Stimulated activated naive B cell treated with anti-CD40 and anti-IgM and Interleukin-4, amounts not matched to agents 10 μg/mL and 1 μg/mL and 100 μg/mL, for 72 hours (primary cell): ENCODE measurements at regions not wholly inside any gene's neighbourhood (a gene's known extent, or its start where the extent isn't known, plus 50 kb on each side); places are given as distances from the start of the nearest gene placed in this dataset.

Experiments
- ATAC-seq, 2 donors: fragments of 150-1000 bp; cut with Tn5 transposase; replicated peaks; 2 replicates each; pipeline ENCODE4 v1.10.0; 2021; ENCODE audit warnings: moderate library complexity in 1 of 2
- DNase-seq: peaks from one replicate; pipeline ENCODE4 v3.0.0; 2021
- H3K27ac Mint-ChIP-seq: one replicate; pipeline ENCODE4 v1.8.0; 2022; ENCODE audit warnings: mild to moderate bottlenecking, mixed read lengths
- H3K27me3 Mint-ChIP-seq, 2 donors: one replicate each; pipeline ENCODE4 v1.8.0; 2022; ENCODE audit warnings: mixed read lengths in 2 of 2
- H3K36me3 Mint-ChIP-seq, 2 donors: one replicate each; pipeline ENCODE4 v1.8.0; 2022; ENCODE audit warnings: mixed read lengths in 2 of 2, mild to moderate bottlenecking in 1 of 2
- H3K4me1 Mint-ChIP-seq, 2 donors: one replicate each; pipeline ENCODE4 v1.8.0; 2022; ENCODE audit warnings: mixed read lengths in 2 of 2, mild to moderate bottlenecking in 1 of 2
- H3K4me3 Mint-ChIP-seq, 2 donors: one replicate each; pipeline ENCODE4 v1.8.0; 2022; ENCODE audit warnings: mild to moderate bottlenecking in 2 of 2, mixed read lengths in 2 of 2, moderate library complexity in 1 of 2
- H3K9me3 Mint-ChIP-seq, 2 donors: one replicate each; pipeline ENCODE4 v1.8.0; 2022; ENCODE audit warnings: mixed read lengths in 2 of 2, mild to moderate bottlenecking in 1 of 2

- Mint-ChIP-seq H3K4me1 (peaks cover 4% of the 10 kb centered on the region in 2 donors), H3K36me3 (no peaks in the 10 kb centered on the region), H3K4me3 (no peak overlapping the region), H3K9me3 (peaks cover 6 to 8% of the 10 kb centered on the region in 2 donors), H3K27me3 (no peaks in the 10 kb centered on the region), H3K27ac (no peak overlapping the region)
- peak in 1 of 2 donors; percentile 10 for ATAC-seq
- no peak for DNase-seq
These were observed 971.9 kb downstream of the DCDC2C start for GRCh38 chr2:4675295-4675694.

GRCh38 chr2:4678927-4679326, 975.6 kb downstream of the DCDC2C start:
- Mint-ChIP-seq H3K27me3 (no peaks in the 10 kb centered on the region), H3K4me3 (no peak overlapping the region), H3K36me3 (no peaks in the 10 kb centered on the region), H3K27ac (no peak overlapping the region), H3K4me1 (peaks cover under 1 to 1% of the 10 kb centered on the region in 2 donors), H3K9me3 (peaks cover 5 to 6% of the 10 kb centered on the region in 2 donors)
- ATAC-seq (no peak), DNase-seq (no peak)

- H3K36me3 Mint-ChIP-seq = no peaks in the 10 kb centered on the region
- H3K9me3 Mint-ChIP-seq = peaks cover 5 to 6% of the 10 kb centered on the region in 2 donors
- ATAC-seq (no peak), DNase-seq (no peak)
- no peak overlapping the region for H3K27ac Mint-ChIP-seq
- H3K4me1 Mint-ChIP-seq = no peaks in the 10 kb centered on the region
- no peak overlapping the region for H3K4me3 Mint-ChIP-seq
- H3K27me3 Mint-ChIP-seq = no peaks in the 10 kb centered on the region
These were observed 976.0 kb downstream of the DCDC2C start for GRCh38 chr2:4679391-4679790.

- no peak for ATAC-seq
These were observed 981.5 kb downstream of the DCDC2C start for GRCh38 chr2:4684921-4685320.

GRCh38 chr2:4690913-4691312, 987.5 kb downstream of the DCDC2C start:
- no peaks in the 10 kb centered on the region for H3K36me3 Mint-ChIP-seq
- no peak for ATAC-seq
- H3K27me3 Mint-ChIP-seq = no peaks in the 10 kb centered on the region
- H3K27ac Mint-ChIP-seq = no peak overlapping the region
- no peak for DNase-seq
- no peak overlapping the region for H3K4me3 Mint-ChIP-seq
- no peaks in the 10 kb centered on the region for H3K4me1 Mint-ChIP-seq
- H3K9me3 Mint-ChIP-seq = peaks cover 0 to 3% of the 10 kb centered on the region in 2 donors

More at GRCh38 chr2:4684921-4685320, 981.5 kb downstream of the DCDC2C start:
- DNase-seq = no peak
- no peak overlapping the region for H3K4me3 Mint-ChIP-seq
- H3K27ac Mint-ChIP-seq = no peak overlapping the region
- no peaks in the 10 kb centered on the region for H3K4me1 Mint-ChIP-seq
- no peaks in the 10 kb centered on the region for H3K27me3 Mint-ChIP-seq
- H3K36me3 Mint-ChIP-seq = no peaks in the 10 kb centered on the region
- H3K9me3 Mint-ChIP-seq = peaks cover 0 to 2% of the 10 kb centered on the region in 2 donors

GRCh38 chr2:4693266-4693665, 989.9 kb downstream of the DCDC2C start:
- Mint-ChIP-seq H3K27ac (no peak overlapping the region), H3K9me3 (peaks cover 0 to 2% of the 10 kb centered on the region in 2 donors), H3K4me3 (no peak overlapping the region), H3K27me3 (no peaks in the 10 kb centered on the region), H3K36me3 (no peaks in the 10 kb centered on the region), H3K4me1 (no peaks in the 10 kb centered on the region)
- DNase-seq (no peak), ATAC-seq (no peak)

GRCh38 chr2:4695281-4695861, 992.0 kb downstream of the DCDC2C start:
- Mint-ChIP-seq H3K4me3 (no peak overlapping the region), H3K36me3 (no peaks in the 10 kb centered on the region), H3K9me3 (peaks cover 0 to 2% of the 10 kb centered on the region in 2 donors), H3K27me3 (no peaks in the 10 kb centered on the region), H3K27ac (no peak overlapping the region), H3K4me1 (no peaks in the 10 kb centered on the region)
- no peak for DNase-seq
- no peak for ATAC-seq

- ATAC-seq (no peak), DNase-seq (no peak)
- Mint-ChIP-seq H3K27me3 (no peaks in the 10 kb centered on the region), H3K4me3 (no peak overlapping the region), H3K9me3 (peaks cover 6 to 14% of the 10 kb centered on the region in 2 donors), H3K36me3 (no peaks in the 10 kb centered on the region), H3K27ac (no peak overlapping the region), H3K4me1 (no peaks in the 10 kb centered on the region)
These were observed 977.1 kb upstream of the SOX11 start for GRCh38 chr2:4715065-4715464.

- no peak overlapping the region for H3K27ac Mint-ChIP-seq
- no peaks in the 10 kb centered on the region for H3K36me3 Mint-ChIP-seq
- H3K9me3 Mint-ChIP-seq = peaks cover 6 to 13% of the 10 kb centered on the region in 2 donors
- no peaks in the 10 kb centered on the region for H3K27me3 Mint-ChIP-seq
- DNase-seq (no peak), ATAC-seq (no peak)
- H3K4me3 Mint-ChIP-seq = no peak overlapping the region
- no peaks in the 10 kb centered on the region for H3K4me1 Mint-ChIP-seq
These were observed 973.4 kb upstream of the SOX11 start for GRCh38 chr2:4718777-4719176.

- H3K4me1 Mint-ChIP-seq = no peaks in the 10 kb centered on the region
- no peaks in the 10 kb centered on the region for H3K36me3 Mint-ChIP-seq
- H3K4me3 Mint-ChIP-seq = no peak overlapping the region
- no peaks in the 10 kb centered on the region for H3K27me3 Mint-ChIP-seq
- DNase-seq (no peak), ATAC-seq (no peak)
- peaks cover 4 to 5% of the 10 kb centered on the region in 2 donors for H3K9me3 Mint-ChIP-seq
- H3K27ac Mint-ChIP-seq = no peak overlapping the region
These were observed 966.6 kb upstream of the SOX11 start for GRCh38 chr2:4725618-4726017.

- Mint-ChIP-seq H3K36me3 (no peaks in the 10 kb centered on the region), H3K4me3 (no peak overlapping the region), H3K27me3 (no peaks in the 10 kb centered on the region), H3K9me3 (peaks cover 4 to 5% of the 10 kb centered on the region in 2 donors), H3K4me1 (no peaks in the 10 kb centered on the region), H3K27ac (no peak overlapping the region)
- DNase-seq (no peak), ATAC-seq (no peak)
These were observed 959.6 kb upstream of the SOX11 start for GRCh38 chr2:4732560-4732959.

GRCh38 chr2:4745056-4745991, 946.9 kb upstream of the SOX11 start:
- no peak overlapping the region for H3K4me3 Mint-ChIP-seq
- ATAC-seq = no peak
- peaks cover 0 to 5% of the 10 kb centered on the region in 2 donors for H3K9me3 Mint-ChIP-seq
- H3K27me3 Mint-ChIP-seq = no peaks in the 10 kb centered on the region
- H3K36me3 Mint-ChIP-seq = no peaks in the 10 kb centered on the region
- no peaks in the 10 kb centered on the region for H3K4me1 Mint-ChIP-seq
- no peak overlapping the region for H3K27ac Mint-ChIP-seq
- no peak for DNase-seq

- ATAC-seq (no peak), DNase-seq (no peak)
- no peaks in the 10 kb centered on the region for H3K27me3 Mint-ChIP-seq
- H3K36me3 Mint-ChIP-seq = no peaks in the 10 kb centered on the region
- H3K4me1 Mint-ChIP-seq = no peaks in the 10 kb centered on the region
- peaks cover 5 to 8% of the 10 kb centered on the region in 2 donors for H3K9me3 Mint-ChIP-seq
- no peak overlapping the region for H3K4me3 Mint-ChIP-seq
- H3K27ac Mint-ChIP-seq = no peak overlapping the region
These were observed 938.5 kb upstream of the SOX11 start for GRCh38 chr2:4753721-4754120.

- Mint-ChIP-seq H3K9me3 (peaks cover 4 to 10% of the 10 kb centered on the region in 2 donors), H3K27me3 (no peaks in the 10 kb centered on the region), H3K4me3 (no peak overlapping the region), H3K27ac (no peak overlapping the region), H3K4me1 (no peaks in the 10 kb centered on the region), H3K36me3 (no peaks in the 10 kb centered on the region)
- DNase-seq (no peak), ATAC-seq (no peak)
These were observed 929.2 kb upstream of the SOX11 start for GRCh38 chr2:4762951-4763376.
